GOT3 (cell line): ENCODE measurements at regions not wholly inside any gene's neighbourhood (a gene's known extent, or its start where the extent isn't known, plus 50 kb on each side); places are given as distances from the start of the nearest gene placed in this dataset.

Experiments
- DNase-seq: peaks from one replicate; lab custom pipeline; 2025; ENCODE audit warnings: mixed read lengths; lab: John Stamatoyannopoulos, UW

GRCh38 chr5:34533582-34534522 lies 122.3 kb upstream of the RAI14 start:
- no peak for DNase-seq

- no peak for DNase-seq
Observed at GRCh38 chr5:34534523-34535103, 121.5 kb upstream of the RAI14 start.

GRCh38 chr5:34535433-34535832 lies 120.7 kb upstream of the RAI14 start:
- DNase-seq: no peak

- no peak for DNase-seq
Observed at GRCh38 chr5:34535944-34536623, 120.0 kb upstream of the RAI14 start.

GRCh38 chr5:34536699-34537098 lies 119.4 kb upstream of the RAI14 start:
- DNase-seq: no peak

- DNase-seq: no peak
Observed at GRCh38 chr5:34538026-34538672, 118.0 kb upstream of the RAI14 start.

- DNase-seq: no peak
Observed at GRCh38 chr5:34539183-34539582, 116.9 kb upstream of the RAI14 start.

- DNase-seq: no peak
Observed at GRCh38 chr5:34541067-34541466, 115.1 kb upstream of the RAI14 start.

- DNase-seq: no peak
Observed at GRCh38 chr5:34542818-34543217, 113.3 kb upstream of the RAI14 start.

GRCh38 chr5:34543687-34544086 lies 112.4 kb upstream of the RAI14 start:
- DNase-seq: no peak

- DNase-seq: no peak
Observed at GRCh38 chr5:34544403-34544802, 111.7 kb upstream of the RAI14 start.

- DNase-seq: no peak
Observed at GRCh38 chr5:34545164-34545563, 111.0 kb upstream of the RAI14 start.

- no peak for DNase-seq
Observed at GRCh38 chr5:34545626-34546025, 110.5 kb upstream of the RAI14 start.

GRCh38 chr5:34547300-34548085 lies 108.6 kb upstream of the RAI14 start:
- no peak for DNase-seq

- DNase-seq: no peak
Observed at GRCh38 chr5:34548086-34548403, 108.1 kb upstream of the RAI14 start.

GRCh38 chr5:34550247-34550646 lies 105.9 kb upstream of the RAI14 start:
- DNase-seq: no peak

- DNase-seq: no peak
Observed at GRCh38 chr5:34550964-34551363, 105.2 kb upstream of the RAI14 start.

- DNase-seq: no peak
Observed at GRCh38 chr5:34551911-34552433, 104.2 kb upstream of the RAI14 start.

GRCh38 chr5:34552686-34553085 lies 103.4 kb upstream of the RAI14 start:
- no peak for DNase-seq

- no peak for DNase-seq
Observed at GRCh38 chr5:34553581-34553980, 102.5 kb upstream of the RAI14 start.

GRCh38 chr5:34554641-34555040 lies 101.5 kb upstream of the RAI14 start:
- DNase-seq: no peak
